Mucosa of stomach (tissue), 1 donor: ENCODE measurements at regions not wholly inside any gene's neighbourhood (a gene's known extent, or its start where the extent isn't known, plus 50 kb on each side); places are given as distances from the start of the nearest gene placed in this dataset.
"Not testable (repeated sequence)": the region's sequence is repeated elsewhere in the genome, so short reads cannot be mapped to it uniquely, and the experiment has no call there.

ENCODE experiments used
- H3K27me3 ChIP-seq: one replicate; pipeline ENCODE4 v1.7.0; 2013; ENCODE audit warnings: mild to moderate bottlenecking, low read length; ENCODE audit not compliant: control insufficient read depth, insufficient read depth
- H3K36me3 ChIP-seq: one replicate; pipeline ENCODE4 v1.7.0; 2013; ENCODE audit warnings: low read length; ENCODE audit not compliant: control insufficient read depth, insufficient read depth
- H3K4me1 ChIP-seq: one replicate; pipeline ENCODE4 v1.7.0; 2013; ENCODE audit warnings: mild to moderate bottlenecking, low read length; ENCODE audit not compliant: control insufficient read depth, insufficient read depth
- H3K4me3 ChIP-seq: one replicate; pipeline ENCODE4 v1.7.0; 2013; ENCODE audit warnings: low read length
- H3K9ac ChIP-seq: one replicate; pipeline ENCODE4 v1.7.0; 2013; ENCODE audit warnings: mild to moderate bottlenecking, low read length, moderate library complexity
- H3K9me3 ChIP-seq: one replicate; pipeline ENCODE4 v1.7.0; 2013; ENCODE audit warnings: mild to moderate bottlenecking, low read length, moderate library complexity; ENCODE audit not compliant: control insufficient read depth
- donor health status: Pancreatic carcinoma.

DNA sequence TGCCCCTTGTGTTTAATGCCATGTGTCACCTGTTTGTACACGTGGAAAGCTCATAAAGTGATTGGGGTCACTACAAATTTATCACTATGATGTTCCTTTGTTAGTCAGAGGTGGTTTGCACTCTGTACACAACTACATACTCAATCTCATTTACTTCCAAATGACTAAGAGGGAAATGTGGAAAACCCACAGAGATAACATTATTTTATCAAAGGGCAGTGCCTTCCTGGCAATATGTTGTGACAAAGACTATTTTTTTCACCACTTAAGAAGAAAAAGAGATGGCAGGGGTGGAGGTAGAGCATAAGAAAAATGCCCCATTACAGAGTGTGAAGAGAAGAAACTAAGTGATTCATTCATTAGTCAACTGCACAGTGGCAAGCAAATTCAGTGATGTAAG, 1064.1 kb upstream of the FLRT2 start:
- H3K4me1 ChIP-seq = peaks cover 24% of the 10 kb centered on the region
- H3K9ac ChIP-seq = no peak overlapping the region
- no peaks in the 10 kb centered on the region for H3K27me3 ChIP-seq
- H3K36me3 ChIP-seq = no peaks in the 10 kb centered on the region
- no peak overlapping the region for H3K4me3 ChIP-seq
- H3K9me3 ChIP-seq = no peaks in the 10 kb centered on the region

DNA sequence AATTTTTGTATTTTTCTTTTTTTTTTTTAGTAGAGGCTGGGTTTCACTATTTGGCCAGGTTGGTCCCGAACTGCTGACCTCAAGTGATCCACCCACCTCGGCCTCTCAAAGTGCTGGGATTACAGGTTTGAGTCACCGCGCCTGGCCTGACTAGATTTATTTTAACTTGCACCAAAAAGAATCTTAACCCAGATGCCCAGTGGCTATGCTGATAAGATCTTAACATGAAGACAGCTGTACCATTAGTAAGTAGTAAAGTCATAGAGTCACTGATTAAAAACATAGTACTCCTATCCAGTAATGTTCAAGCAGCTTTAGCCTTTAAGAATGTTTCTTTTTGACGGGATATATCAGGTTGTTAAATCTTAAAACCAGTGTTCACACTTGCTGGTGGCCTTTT, 1061.8 kb upstream of the FLRT2 start:
- H3K9me3 ChIP-seq = no peaks in the 10 kb centered on the region
- no peaks in the 10 kb centered on the region for H3K36me3 ChIP-seq
- peaks cover 24% of the 10 kb centered on the region for H3K4me1 ChIP-seq
- H3K9ac ChIP-seq = no peak overlapping the region
- no peak overlapping the region for H3K4me3 ChIP-seq
- no peaks in the 10 kb centered on the region for H3K27me3 ChIP-seq

DNA sequence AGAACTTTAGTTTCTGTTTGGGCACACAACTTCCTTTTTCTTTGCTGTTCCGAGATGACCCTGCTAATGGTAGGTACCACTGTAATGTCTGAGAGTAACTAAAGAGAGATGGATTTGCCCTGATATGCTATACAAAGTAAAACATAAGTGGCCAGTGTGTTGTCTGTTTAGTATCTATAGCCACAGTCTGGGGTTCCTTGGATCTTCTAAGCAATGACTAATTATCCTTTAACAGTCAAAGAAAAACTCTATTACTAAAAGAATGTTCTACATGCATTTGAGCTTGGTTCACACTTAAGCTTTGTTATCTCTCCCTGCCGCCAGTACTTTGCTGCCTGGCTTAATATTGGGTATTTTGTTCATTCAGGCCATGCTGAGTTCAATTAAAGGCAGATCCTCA, 1051.9 kb upstream of the FLRT2 start:
- Histone ChIP-seq H3K27me3 (no peaks in the 10 kb centered on the region), H3K4me3 (no peak overlapping the region), H3K9me3 (no peaks in the 10 kb centered on the region), H3K9ac (no peak overlapping the region), H3K36me3 (no peaks in the 10 kb centered on the region), H3K4me1 (no peaks in the 10 kb centered on the region)

- no peaks in the 10 kb centered on the region for H3K36me3 ChIP-seq
- H3K27me3 ChIP-seq = no peaks in the 10 kb centered on the region
- H3K4me3 ChIP-seq = no peak overlapping the region
These were observed 1047.5 kb upstream of the FLRT2 start for GRCh38 chr14:84482256-84483071.

DNA sequence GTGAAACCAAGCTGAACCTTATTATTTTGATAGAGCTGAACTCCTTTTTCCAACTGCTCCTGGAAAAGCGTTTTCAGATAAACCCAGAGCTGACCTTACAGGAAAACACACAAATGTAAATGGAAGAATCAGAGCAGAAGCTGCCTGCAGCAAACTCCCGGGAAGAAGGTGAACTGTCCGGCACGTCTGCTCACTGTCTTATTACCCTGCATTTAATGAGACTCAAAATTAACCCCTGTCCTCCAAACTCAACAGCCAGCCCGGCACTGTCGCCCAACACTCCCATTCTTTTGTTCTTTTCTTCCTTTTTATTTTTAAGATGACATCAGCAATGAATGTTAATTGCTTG, 1046.9 kb upstream of the FLRT2 start:
- Histone ChIP-seq H3K4me1 (no peaks in the 10 kb centered on the region), H3K9ac (no peak overlapping the region), H3K9me3 (no peaks in the 10 kb centered on the region), H3K4me3 (no peak overlapping the region), H3K27me3 (no peaks in the 10 kb centered on the region), H3K36me3 (no peaks in the 10 kb centered on the region)

More at GRCh38 chr14:84482256-84483071, 1047.5 kb upstream of the FLRT2 start:
- H3K9ac ChIP-seq = no peak overlapping the region
- no peaks in the 10 kb centered on the region for H3K4me1 ChIP-seq
- no peaks in the 10 kb centered on the region for H3K9me3 ChIP-seq

- H3K4me1 ChIP-seq, H3K36me3 ChIP-seq, H3K4me3 ChIP-seq, H3K27me3 ChIP-seq, H3K9me3 ChIP-seq, H3K9ac ChIP-seq: not testable (repeated sequence)
These were observed 1045.7 kb upstream of the FLRT2 start for GRCh38 chr14:84484243-84484642.

DNA sequence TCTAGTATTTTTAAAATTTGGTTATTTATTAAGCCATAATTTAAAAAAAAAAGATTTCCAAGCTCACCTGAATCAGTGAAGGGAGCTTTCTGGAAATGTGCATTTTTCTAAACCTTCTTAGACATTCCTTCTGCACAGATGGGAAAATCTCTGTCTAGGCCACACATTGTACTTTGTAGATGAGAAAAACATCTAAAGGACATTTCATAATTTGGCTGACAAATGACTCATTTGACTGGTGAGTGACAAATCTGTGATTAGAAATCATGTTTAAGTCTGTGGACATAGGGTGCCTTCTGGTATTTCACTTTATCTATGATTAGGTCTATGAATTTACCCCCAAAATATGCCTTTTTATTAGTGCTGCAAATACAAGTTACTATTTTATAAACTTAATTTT, 1044.9 kb upstream of the FLRT2 start:
- Histone ChIP-seq H3K9me3 (no peaks in the 10 kb centered on the region), H3K9ac (no peak overlapping the region), H3K4me1 (no peaks in the 10 kb centered on the region), H3K36me3 (no peaks in the 10 kb centered on the region), H3K27me3 (no peaks in the 10 kb centered on the region), H3K4me3 (no peak overlapping the region)

DNA sequence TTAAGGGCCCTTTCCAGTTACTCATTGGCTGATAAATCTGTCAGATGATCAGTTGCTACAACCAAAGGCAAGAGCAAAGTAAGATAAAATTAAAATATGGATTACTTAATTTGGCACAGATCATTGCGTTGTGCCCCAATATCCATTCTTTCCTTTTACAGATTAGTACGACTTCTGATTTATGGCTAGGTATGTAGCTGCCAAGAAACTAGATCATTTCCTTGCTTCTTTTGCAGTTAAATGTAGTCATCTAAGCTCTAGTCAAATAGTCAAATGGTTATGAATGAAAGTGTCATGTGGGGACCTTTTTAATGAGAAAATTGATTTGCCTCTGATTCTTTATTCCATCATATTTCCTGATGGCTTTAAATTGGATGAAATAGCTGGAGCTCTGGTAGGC, 1039.9 kb upstream of the FLRT2 start:
- H3K4me1 ChIP-seq = no peaks in the 10 kb centered on the region
- H3K9me3 ChIP-seq = no peaks in the 10 kb centered on the region
- H3K9ac ChIP-seq = no peak overlapping the region

GRCh38 chr14:84492685-84493084, 1037.3 kb upstream of the FLRT2 start:
- no peaks in the 10 kb centered on the region for H3K36me3 ChIP-seq
- no peaks in the 10 kb centered on the region for H3K27me3 ChIP-seq
- H3K9me3 ChIP-seq = no peaks in the 10 kb centered on the region
- H3K4me3 ChIP-seq = no peak overlapping the region
- no peak overlapping the region for H3K9ac ChIP-seq
- H3K4me1 ChIP-seq = no peaks in the 10 kb centered on the region

More for the DNA sequence above, 1039.9 kb upstream of the FLRT2 start:
- Histone ChIP-seq H3K36me3 (no peaks in the 10 kb centered on the region), H3K4me3 (no peak overlapping the region), H3K27me3 (no peaks in the 10 kb centered on the region)

DNA sequence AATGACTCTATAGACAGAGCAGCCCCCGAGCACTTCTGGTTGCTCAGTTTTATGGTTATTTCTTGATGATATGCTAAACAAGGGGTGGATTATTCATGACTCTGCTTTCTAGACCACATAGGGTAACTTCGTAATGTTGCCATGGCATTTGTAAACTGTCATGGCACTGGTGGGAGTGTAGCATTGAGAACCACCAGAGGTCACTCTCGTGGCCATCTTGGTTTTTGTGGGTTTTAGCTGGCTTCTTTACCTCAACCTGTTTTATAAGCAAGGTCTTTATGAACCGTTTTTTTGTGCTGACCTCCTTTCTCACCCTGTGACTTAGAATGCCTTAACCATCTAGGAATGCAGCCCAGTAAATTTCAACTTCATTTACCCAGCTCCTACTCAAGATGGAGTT, 1036.2 kb upstream of the FLRT2 start:
- Histone ChIP-seq H3K4me1 (no peaks in the 10 kb centered on the region), H3K36me3 (no peaks in the 10 kb centered on the region), H3K4me3 (no peak overlapping the region), H3K9me3 (no peaks in the 10 kb centered on the region), H3K27me3 (no peaks in the 10 kb centered on the region), H3K9ac (no peak overlapping the region)

DNA sequence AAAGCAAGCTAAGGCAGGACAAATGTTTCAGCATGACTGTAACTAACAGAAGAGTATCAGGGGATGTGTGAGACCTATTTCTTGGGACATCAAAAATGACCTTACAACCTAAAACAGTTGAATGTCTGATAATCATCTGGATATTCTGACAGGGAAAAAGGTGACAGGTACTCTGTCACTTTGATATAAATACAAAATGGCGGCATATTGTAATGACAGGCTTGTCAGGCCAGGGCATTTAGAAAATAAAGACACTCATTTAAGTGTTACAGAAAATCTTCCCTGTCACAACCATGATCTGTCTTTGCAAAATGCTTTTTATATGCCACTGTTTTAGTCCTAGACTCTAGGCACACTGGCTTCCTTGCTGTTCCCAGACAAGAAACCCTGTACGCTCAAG, 1033.3 kb upstream of the FLRT2 start:
- Histone ChIP-seq H3K27me3 (no peaks in the 10 kb centered on the region), H3K9me3 (no peaks in the 10 kb centered on the region), H3K4me1 (no peaks in the 10 kb centered on the region), H3K9ac (no peak overlapping the region), H3K36me3 (no peaks in the 10 kb centered on the region), H3K4me3 (no peak overlapping the region)

DNA sequence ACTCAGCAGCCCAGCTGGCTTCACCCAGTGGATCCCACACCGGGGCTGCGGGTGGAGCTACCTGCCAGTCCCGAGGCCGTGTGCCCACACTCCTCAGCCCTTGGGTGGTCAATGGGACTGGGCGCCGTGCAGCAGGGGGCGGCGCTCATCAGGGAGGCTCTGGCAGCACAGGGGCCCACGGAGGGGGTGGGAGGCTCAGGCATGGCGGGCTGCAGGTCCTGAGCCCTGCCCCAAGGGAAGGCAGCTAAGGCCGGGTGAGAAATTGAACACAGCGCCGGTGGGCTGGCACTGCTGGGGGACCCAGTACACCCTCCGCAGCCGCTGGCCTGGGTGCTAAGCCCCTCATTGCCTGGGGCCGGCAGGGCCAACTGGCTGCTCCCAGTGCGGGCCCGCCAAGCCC, 1017.1 kb upstream of the FLRT2 start:
- H3K4me1 ChIP-seq, H3K27me3 ChIP-seq, H3K9me3 ChIP-seq, H3K9ac ChIP-seq, H3K36me3 ChIP-seq, H3K4me3 ChIP-seq: not testable (repeated sequence)

- no peaks in the 10 kb centered on the region for H3K36me3 ChIP-seq
- no peaks in the 10 kb centered on the region for H3K4me1 ChIP-seq
- no peaks in the 10 kb centered on the region for H3K27me3 ChIP-seq
- H3K4me3 ChIP-seq = no peak overlapping the region
- no peak overlapping the region for H3K9ac ChIP-seq
- no peaks in the 10 kb centered on the region for H3K9me3 ChIP-seq
These were observed 1010.1 kb upstream of the FLRT2 start for GRCh38 chr14:84519836-84520235.
